ENCODE measurements at regions not wholly inside any gene's neighbourhood (a gene's known extent, or its start where the extent isn't known, plus 50 kb on each side); places are given as distances from the start of the nearest gene placed in this dataset.

- Histone ChIP-seq H3K79me1 (replicated peaks; ENCODE audit: low read length, poor library complexity, severe bottlenecking) (no peaks in the 10 kb centered on the region), H3K36me3 (ENCODE audit: control insufficient read depth in 1 of 2, insufficient read depth in 2 of 2, low read depth in 1 of 2, low read length in 2 of 2) (no peaks in the 10 kb centered on the region), H3K14ac (ENCODE audit: low read length in 2 of 2) (no peak overlapping the region), H3K4me2 (ENCODE audit: low read length, poor library complexity, severe bottlenecking) (no peak overlapping the region), H3K23ac (ENCODE audit: low read length in 2 of 2) (no peak overlapping the region), H2BK15ac (ENCODE audit: low read depth, poor library complexity, severe bottlenecking) (no peak overlapping the region), H2AK5ac (ENCODE audit: low read length, severe bottlenecking) (no peak overlapping the region), H2BK120ac (ENCODE audit: low read depth, low read length) (no peak overlapping the region), H3K18ac (ENCODE audit: low read depth in 1 of 2, low read length in 2 of 2) (no peak overlapping the region), H3K9me3 (ENCODE audit: control insufficient read depth, low read length) (no peaks in the 10 kb centered on the region), H2BK5ac (ENCODE audit: low read depth, low read length, poor library complexity, severe bottlenecking) (no peak overlapping the region), H2AFZ (ENCODE audit: low read depth, low read length) (no peak overlapping the region), H3K4ac (ENCODE audit: low read depth in 1 of 2, low read length in 2 of 2) (no peak overlapping the region), H3K27ac (ENCODE audit: low read length, poor library complexity, severe bottlenecking) (no peak overlapping the region), H3K9ac (ENCODE audit: low read length) (no peak overlapping the region), H4K8ac (ENCODE audit: low read length) (no peak overlapping the region), H2BK12ac (ENCODE audit: low read length in 2 of 2) (no peak overlapping the region), H3K27me3 (ENCODE audit: control insufficient read depth in 1 of 2, insufficient read depth in 1 of 2, low read length in 2 of 2) (peaks cover 0 to 6% of the 10 kb centered on the region in 2 experiments), H3K4me3 (ENCODE audit: insufficient read depth in 1 of 2, low read depth in 1 of 2, low read length in 2 of 2) (no peak overlapping the region), H3K4me1 (ENCODE audit: control insufficient read depth, insufficient read depth, low read depth, low read length) (no peaks in the 10 kb centered on the region), H4K91ac (ENCODE audit: low read length) (no peak overlapping the region)
- 91% methylated on average over 9 of the region's 9 CpGs for WGBS
- no peak for DNase-seq
Measured at GRCh38 chr7:67451306-67451705, 454.7 kb downstream of the TYW1 start.

- WGBS: 91% methylated on average over 6 of the region's 6 CpGs
- Histone ChIP-seq H3K14ac (ENCODE audit: low read length in 2 of 2) (no peak overlapping the region), H3K36me3 (ENCODE audit: control insufficient read depth in 1 of 2, insufficient read depth in 2 of 2, low read depth in 1 of 2, low read length in 2 of 2) (no peaks in the 10 kb centered on the region), H2BK15ac (ENCODE audit: low read depth, poor library complexity, severe bottlenecking) (no peak overlapping the region), H3K4me2 (ENCODE audit: low read length, poor library complexity, severe bottlenecking) (no peak overlapping the region), H3K4me3 (ENCODE audit: insufficient read depth in 1 of 2, low read depth in 1 of 2, low read length in 2 of 2) (no peak overlapping the region), H2BK120ac (ENCODE audit: low read depth, low read length) (no peak overlapping the region), H3K27ac (ENCODE audit: low read length, poor library complexity, severe bottlenecking) (no peak overlapping the region), H4K8ac (ENCODE audit: low read length) (no peak overlapping the region), H2BK12ac (ENCODE audit: low read length in 2 of 2) (no peak overlapping the region), H3K79me1 (replicated peaks; ENCODE audit: low read length, poor library complexity, severe bottlenecking) (no peaks in the 10 kb centered on the region), H2BK5ac (ENCODE audit: low read depth, low read length, poor library complexity, severe bottlenecking) (no peak overlapping the region), H3K9me3 (ENCODE audit: control insufficient read depth, low read length) (no peaks in the 10 kb centered on the region), H3K4me1 (ENCODE audit: control insufficient read depth, insufficient read depth, low read depth, low read length) (no peaks in the 10 kb centered on the region), H2AFZ (ENCODE audit: low read depth, low read length) (no peak overlapping the region), H3K23ac (ENCODE audit: low read length in 2 of 2) (no peak overlapping the region), H3K27me3 (ENCODE audit: control insufficient read depth in 1 of 2, insufficient read depth in 1 of 2, low read length in 2 of 2) (peaks cover 0 to 7% of the 10 kb centered on the region in 2 experiments), H3K18ac (ENCODE audit: low read depth in 1 of 2, low read length in 2 of 2) (no peak overlapping the region), H4K91ac (ENCODE audit: low read length) (no peak overlapping the region), H3K4ac (ENCODE audit: low read depth in 1 of 2, low read length in 2 of 2) (no peak overlapping the region), H2AK5ac (ENCODE audit: low read length, severe bottlenecking) (no peak overlapping the region), H3K9ac (ENCODE audit: low read length) (no peak overlapping the region)
- DNase-seq: no peak
Measured at GRCh38 chr7:67452516-67453026, 455.9 kb downstream of the TYW1 start.

GRCh38 chr7:67453580-67454380 lies 457.1 kb downstream of the TYW1 start:
- no peak overlapping the region for H3K27ac ChIP-seq (ENCODE audit: low read length, poor library complexity, severe bottlenecking)
- no peak overlapping the region for H3K14ac ChIP-seq (ENCODE audit: low read length in 2 of 2)
- H3K27me3 ChIP-seq (ENCODE audit: control insufficient read depth in 1 of 2, insufficient read depth in 1 of 2, low read length in 2 of 2): peaks cover 0 to 13% of the 10 kb centered on the region in 2 experiments
- no peaks in the 10 kb centered on the region for H3K79me1 ChIP-seq (replicated peaks; ENCODE audit: low read length, poor library complexity, severe bottlenecking)
- no peak for DNase-seq
- no peak overlapping the region for H3K23ac ChIP-seq (ENCODE audit: low read length in 2 of 2)
- no peak overlapping the region for H2BK15ac ChIP-seq (ENCODE audit: low read depth, poor library complexity, severe bottlenecking)
- no peak overlapping the region for H3K4ac ChIP-seq (ENCODE audit: low read depth in 1 of 2, low read length in 2 of 2)
- no peak overlapping the region for H2AK5ac ChIP-seq (ENCODE audit: low read length, severe bottlenecking)
- no peak overlapping the region for H2BK12ac ChIP-seq (ENCODE audit: low read length in 2 of 2)
- no peak overlapping the region for H3K18ac ChIP-seq (ENCODE audit: low read depth in 1 of 2, low read length in 2 of 2)
- no peaks in the 10 kb centered on the region for H3K36me3 ChIP-seq (ENCODE audit: control insufficient read depth in 1 of 2, insufficient read depth in 2 of 2, low read depth in 1 of 2, low read length in 2 of 2)
- no peaks in the 10 kb centered on the region for H3K9me3 ChIP-seq (ENCODE audit: control insufficient read depth, low read length)
- 86% methylated on average over 12 of the region's 16 CpGs for WGBS
- no peak overlapping the region for H2BK120ac ChIP-seq (ENCODE audit: low read depth, low read length)
- no peak overlapping the region for H2AFZ ChIP-seq (ENCODE audit: low read depth, low read length)
- no peak overlapping the region for H3K4me2 ChIP-seq (ENCODE audit: low read length, poor library complexity, severe bottlenecking)
- no peak overlapping the region for H2BK5ac ChIP-seq (ENCODE audit: low read depth, low read length, poor library complexity, severe bottlenecking)
- no peaks in the 10 kb centered on the region for H3K4me1 ChIP-seq (ENCODE audit: control insufficient read depth, insufficient read depth, low read depth, low read length)
- no peak overlapping the region for H4K8ac ChIP-seq (ENCODE audit: low read length)
- H3K4me3 ChIP-seq (ENCODE audit: insufficient read depth in 1 of 2, low read depth in 1 of 2, low read length in 2 of 2): no peak overlapping the region
- H4K91ac ChIP-seq (ENCODE audit: low read length): no peak overlapping the region
- H3K9ac ChIP-seq (ENCODE audit: low read length): no peak overlapping the region

- WGBS: 50% methylated on average over 1 of the region's 1 CpG
- no peak overlapping the region for H4K8ac ChIP-seq (ENCODE audit: low read length)
- no peak overlapping the region for H2AFZ ChIP-seq (ENCODE audit: low read depth, low read length)
- no peak overlapping the region for H4K91ac ChIP-seq (ENCODE audit: low read length)
- no peak overlapping the region for H2BK5ac ChIP-seq (ENCODE audit: low read depth, low read length, poor library complexity, severe bottlenecking)
- no peak overlapping the region for H3K9ac ChIP-seq (ENCODE audit: low read length)
- H3K36me3 ChIP-seq (ENCODE audit: control insufficient read depth in 1 of 2, insufficient read depth in 2 of 2, low read depth in 1 of 2, low read length in 2 of 2): no peaks in the 10 kb centered on the region
- H3K9me3 ChIP-seq (ENCODE audit: control insufficient read depth, low read length): no peaks in the 10 kb centered on the region
- H3K18ac ChIP-seq (ENCODE audit: low read depth in 1 of 2, low read length in 2 of 2): no peak overlapping the region
- no peak overlapping the region for H3K4ac ChIP-seq (ENCODE audit: low read depth in 1 of 2, low read length in 2 of 2)
- no peak overlapping the region for H2BK120ac ChIP-seq (ENCODE audit: low read depth, low read length)
- no peak overlapping the region for H3K4me3 ChIP-seq (ENCODE audit: insufficient read depth in 1 of 2, low read depth in 1 of 2, low read length in 2 of 2)
- no peak for DNase-seq
- H3K79me1 ChIP-seq (replicated peaks; ENCODE audit: low read length, poor library complexity, severe bottlenecking): no peaks in the 10 kb centered on the region
- no peak overlapping the region for H3K23ac ChIP-seq (ENCODE audit: low read length in 2 of 2)
- H3K14ac ChIP-seq (ENCODE audit: low read length in 2 of 2): no peak overlapping the region
- H3K27ac ChIP-seq (ENCODE audit: low read length, poor library complexity, severe bottlenecking): no peak overlapping the region
- no peak overlapping the region for H2BK12ac ChIP-seq (ENCODE audit: low read length in 2 of 2)
- H3K4me2 ChIP-seq (ENCODE audit: low read length, poor library complexity, severe bottlenecking): no peak overlapping the region
- H2BK15ac ChIP-seq (ENCODE audit: low read depth, poor library complexity, severe bottlenecking): no peak overlapping the region
- H3K27me3 ChIP-seq (ENCODE audit: control insufficient read depth in 1 of 2, insufficient read depth in 1 of 2, low read length in 2 of 2): peaks cover 0 to 20% of the 10 kb centered on the region in 2 experiments
- no peak overlapping the region for H2AK5ac ChIP-seq (ENCODE audit: low read length, severe bottlenecking)
- no peaks in the 10 kb centered on the region for H3K4me1 ChIP-seq (ENCODE audit: control insufficient read depth, insufficient read depth, low read depth, low read length)
Measured at GRCh38 chr7:67455508-67455907, 458.9 kb downstream of the TYW1 start.
